Stomach (tissue), 8 donors: ENCODE measurements at regions not wholly inside any gene's neighbourhood (a gene's known extent, or its start where the extent isn't known, plus 50 kb on each side); places are given as distances from the start of the nearest gene placed in this dataset.
A peak's percentile ranks its signal among the peaks of the same experiment; 100 is the strongest.

Experiments used
- DNase-seq, 2 donors: peaks; one replicate each; pipeline versions ENCODE4 v3.0.0 to v3.0.0-alpha.2; 2013 to 2019
- H3K27ac ChIP-seq, 5 donors: fragments of 200-600 bp in 4 of 5; sonication (generic) in 4 of 5; one replicate each; pipeline ENCODE4 v1.5.1; 2013 to 2019; ENCODE audit warnings: mild to moderate bottlenecking in 1 of 5, moderate library complexity in 1 of 5
- H3K27me3 ChIP-seq, 3 donors: fragments of 200-600 bp; sonication (generic); one replicate each; pipeline ENCODE4 v1.5.1; 2017 to 2019; ENCODE audit warnings: mixed run types in 1 of 3
- H3K36me3 ChIP-seq, 4 donors: fragments of 200-600 bp; sonication (generic); 1 replicate in 3 of 4; 2 replicates in 1 of 4; pipeline ENCODE4 v1.5.1; 2016 to 2019
- H3K4me1 ChIP-seq, 4 donors: fragments of 200-600 bp; sonication (generic); one replicate each; pipeline ENCODE4 v1.5.1; 2016 to 2019
- H3K4me3 ChIP-seq, 4 donors: fragments of 200-600 bp; sonication (generic) in 3 of 4; one replicate each; pipeline ENCODE4 v1.5.1; 2016 to 2019; ENCODE audit warnings: mild to moderate bottlenecking in 1 of 4
- H3K9me3 ChIP-seq, 4 donors: fragments of 200-600 bp; sonication (generic); one replicate each; pipeline ENCODE4 v1.5.1; 2016 to 2019
- CTCF ChIP-seq, 7 experiments: fragments of 450-650 bp in 4 of 7; fragments of 200-600 bp in 3 of 7; sonication (generic) in 3 of 7; IDR thresholded peaks; one replicate each; pipeline ENCODE4 v1.5.1; 2016 to 2019; ENCODE audit warnings: antibody characterized with exemption in 7 of 7, control low read depth in 2 of 7, mild to moderate bottlenecking in 1 of 7
- EP300 ChIP-seq: sonication (generic); formaldehyde crosslinking; IDR thresholded peaks from one replicate; pipeline ENCODE4 v1.6.1; 2017; ENCODE audit warnings: antibody characterized with exemption
- POLR2A ChIP-seq, 4 donors: fragments of 450-650 bp; IDR thresholded peaks; one replicate each; pipeline ENCODE4 v1.6.1; 2016; ENCODE audit warnings: antibody characterized with exemption in 4 of 4, control low read depth in 2 of 4, mild to moderate bottlenecking in 1 of 4, moderate library complexity in 1 of 4
- POLR2AphosphoS5 ChIP-seq, 3 donors: sonication (generic); formaldehyde crosslinking; IDR thresholded peaks; one replicate each; pipeline ENCODE4 v1.6.1; 2016; ENCODE audit warnings: antibody characterized with exemption in 3 of 3
- WGBS, 5 donors: extraction: QIAGEN DNeasy Blood & Tissue Kit in 3 of 5; methylation state at CpG; one replicate each; pipeline versions ENCODE4 v1.1.5 to v1.1.7; 2013 to 2018; 5-methylcytosine and 5-hydroxymethylcytosine counted together
- intact Hi-C: fragments of 100-400 bp; cut with DNase I; formaldehyde crosslinking; loops from one replicate; pipeline ENCODE4 v1.15.1; 2023; ENCODE audit warnings: low total_unique reads
- donor health status: healthy with polysubstance abuse.
- donor health status: Bipolar disorder and iron deficiency.
- donor health status: healthy.

GRCh38 chr3:177443469-177443868, 246.2 kb upstream of the TBL1XR1 start:
- Histone ChIP-seq H3K36me3 (no peaks in the 10 kb centered on the region), H3K4me1 (peaks cover 7 to 77% (median 25%) of the 10 kb centered on the region in 4 donors), H3K27ac (peak overlapping the region; percentile 60 to 76 (median 72)), H3K4me3 (no peak overlapping the region), H3K9me3 (no peaks in the 10 kb centered on the region), H3K27me3 (no peaks in the 10 kb centered on the region)
- intact Hi-C loops, result no loop called here
- DNase-seq, result peak in 1 of 2 donors; percentile 62
- TF ChIP-seq CTCF (IDR thresholded peaks at IDR 0.05) (no peak), POLR2AphosphoS5 (IDR thresholded peaks at IDR 0.05) (peak in 1 of 3 donors; percentile 55), EP300 (no peak), POLR2A (IDR thresholded peaks at IDR 0.05) (no peak)
- 25 to 47% (median 44%) methylated on average over 3 of the region's 3 CpGs for WGBS, 5 donors

- Histone ChIP-seq H3K9me3 (no peaks in the 10 kb centered on the region), H3K27me3 (no peaks in the 10 kb centered on the region), H3K4me1 (peaks cover 7 to 83% (median 24%) of the 10 kb centered on the region in 4 donors), H3K36me3 (no peaks in the 10 kb centered on the region), H3K4me3 (no peak overlapping the region), H3K27ac (peak overlapping the region in 1 of 5 donors; percentile 72)
- DNase-seq, result no peak
- 62 to 75% (median 71%) methylated on average over 1 of the region's 1 CpG for WGBS, 5 donors
- intact Hi-C loops, result no loop called here
- no peak for TF ChIP-seq EP300
- TF ChIP-seq CTCF (IDR thresholded peaks at IDR 0.05), result no peak
- TF ChIP-seq POLR2AphosphoS5 (IDR thresholded peaks at IDR 0.05), result no peak
- no peak for TF ChIP-seq POLR2A (IDR thresholded peaks at IDR 0.05)
Observed at GRCh38 chr3:177444696-177445095, 247.4 kb upstream of the TBL1XR1 start.

- no peaks in the 10 kb centered on the region for H3K36me3 ChIP-seq
- no peak overlapping the region for H3K4me3 ChIP-seq
- peaks cover 7 to 85% (median 23%) of the 10 kb centered on the region in 4 donors for H3K4me1 ChIP-seq
- peak overlapping the region in 1 of 5 donors; percentile 27 for H3K27ac ChIP-seq
- no peaks in the 10 kb centered on the region for H3K9me3 ChIP-seq
- intact Hi-C loops, result no loop called here
- H3K27me3 ChIP-seq, result no peaks in the 10 kb centered on the region
- DNase-seq, result no peak
- no peak for TF ChIP-seq POLR2AphosphoS5 (IDR thresholded peaks at IDR 0.05)
- no peak for TF ChIP-seq EP300
- no peak for TF ChIP-seq CTCF (IDR thresholded peaks at IDR 0.05)
- TF ChIP-seq POLR2A (IDR thresholded peaks at IDR 0.05), result no peak
Observed at GRCh38 chr3:177445549-177445948, 248.3 kb upstream of the TBL1XR1 start.

GRCh38 chr3:177446165-177446601, 248.9 kb upstream of the TBL1XR1 start:
- H3K27ac ChIP-seq, result peak overlapping the region in 3 of 5 donors; percentile 27 to 61 (median 31)
- DNase-seq, result peak in 1 of 2 donors; percentile 53
- H3K4me1 ChIP-seq, result peaks cover 7 to 89% (median 23%) of the 10 kb centered on the region in 4 donors
- 59 to 87% (median 75%) methylated on average over 6 of the region's 6 CpGs for WGBS, 5 donors
- H3K4me3 ChIP-seq, result no peak overlapping the region
- H3K36me3 ChIP-seq, result no peaks in the 10 kb centered on the region
- H3K27me3 ChIP-seq, result no peaks in the 10 kb centered on the region
- H3K9me3 ChIP-seq, result no peaks in the 10 kb centered on the region
- intact Hi-C loops, result no loop called here
- TF ChIP-seq POLR2AphosphoS5 (IDR thresholded peaks at IDR 0.05), result no peak
- no peak for TF ChIP-seq EP300
- no peak for TF ChIP-seq CTCF (IDR thresholded peaks at IDR 0.05)
- TF ChIP-seq POLR2A (IDR thresholded peaks at IDR 0.05), result no peak
